ENCODE measurements at regions not wholly inside any gene's neighbourhood (a gene's known extent, or its start where the extent isn't known, plus 50 kb on each side); places are given as distances from the start of the nearest gene placed in this dataset.

- no peak for TF ChIP-seq CTCF (conservative IDR thresholded peaks at IDR 0.05)
- no peak for TF ChIP-seq EZH2 (IDR thresholded peaks at IDR 0.05; ENCODE audit: low read depth)
Observed at GRCh38 chr2:147759536-147759935, 85.3 kb upstream of the ACVR2A start.
